Activated T-helper 17 cell treated with anti-CD3 and anti-CD28 coated beads, Interleukin-2, amount 50 U/mL, for 72 hours (primary cell): ENCODE measurements at regions not wholly inside any gene's neighbourhood (a gene's known extent, or its start where the extent isn't known, plus 50 kb on each side); places are given as distances from the start of the nearest gene placed in this dataset.
"Not testable (repeated sequence)": the region's sequence is repeated elsewhere in the genome, so short reads cannot be mapped to it uniquely, and the experiment has no call there.

Experiments used
- ATAC-seq: fragments of 150-1000 bp; cut with Tn5 transposase; replicated peaks from 2 replicates; pipeline ENCODE4 v1.10.0; 2021; ENCODE audit warnings: mild to moderate bottlenecking, moderate library complexity
- H3K27ac Mint-ChIP-seq: one replicate; pipeline ENCODE4 v1.8.0; 2022; ENCODE audit warnings: mixed read lengths
- H3K27me3 Mint-ChIP-seq: one replicate; pipeline ENCODE4 v1.8.0; 2022; ENCODE audit warnings: mixed read lengths
- H3K36me3 Mint-ChIP-seq: one replicate; pipeline ENCODE4 v1.8.0; 2022; ENCODE audit warnings: low read depth, mild to moderate bottlenecking, mixed read lengths
- H3K4me1 Mint-ChIP-seq: one replicate; pipeline ENCODE4 v1.8.0; 2022; ENCODE audit warnings: mixed read lengths
- H3K4me3 Mint-ChIP-seq: one replicate; pipeline ENCODE4 v1.8.0; 2022; ENCODE audit warnings: mild to moderate bottlenecking, mixed read lengths
- H3K9me3 Mint-ChIP-seq: one replicate; pipeline ENCODE4 v1.8.0; 2022; ENCODE audit warnings: mixed read lengths

DNA sequence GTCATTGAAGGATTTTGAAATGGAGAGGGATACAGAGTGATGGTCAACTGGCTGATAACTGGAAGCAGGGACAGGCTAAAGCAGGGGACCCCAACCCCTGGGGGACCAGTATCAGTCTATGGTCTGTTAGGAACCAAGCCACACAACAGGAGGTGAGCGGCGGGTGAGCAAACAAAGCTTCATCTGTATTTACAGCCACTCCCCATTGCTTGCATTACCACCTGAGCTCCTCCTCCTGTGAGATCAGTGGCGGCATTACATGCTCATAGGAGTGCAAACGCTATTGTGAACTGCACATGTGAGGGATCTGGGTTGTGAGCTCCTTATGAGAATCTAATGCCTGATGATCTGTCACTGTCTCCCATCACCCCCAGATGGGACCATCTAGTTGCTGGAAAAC, 407.9 kb downstream of the BUD13 start:
- not testable (repeated sequence) for H3K4me1 Mint-ChIP-seq, H3K36me3 Mint-ChIP-seq, H3K27ac Mint-ChIP-seq

GRCh38 chr11:116364348-116364747, 408.4 kb downstream of the BUD13 start:
- H3K4me1 Mint-ChIP-seq, result no peaks in the 10 kb centered on the region
- H3K4me3 Mint-ChIP-seq, result no peak overlapping the region
- H3K9me3 Mint-ChIP-seq, result peaks cover 3% of the 10 kb centered on the region

More for the DNA sequence above, 407.9 kb downstream of the BUD13 start:
- not testable (repeated sequence) for H3K4me3 Mint-ChIP-seq, ATAC-seq, H3K9me3 Mint-ChIP-seq
- peaks cover 10% of the 10 kb centered on the region for H3K27me3 Mint-ChIP-seq

DNA sequence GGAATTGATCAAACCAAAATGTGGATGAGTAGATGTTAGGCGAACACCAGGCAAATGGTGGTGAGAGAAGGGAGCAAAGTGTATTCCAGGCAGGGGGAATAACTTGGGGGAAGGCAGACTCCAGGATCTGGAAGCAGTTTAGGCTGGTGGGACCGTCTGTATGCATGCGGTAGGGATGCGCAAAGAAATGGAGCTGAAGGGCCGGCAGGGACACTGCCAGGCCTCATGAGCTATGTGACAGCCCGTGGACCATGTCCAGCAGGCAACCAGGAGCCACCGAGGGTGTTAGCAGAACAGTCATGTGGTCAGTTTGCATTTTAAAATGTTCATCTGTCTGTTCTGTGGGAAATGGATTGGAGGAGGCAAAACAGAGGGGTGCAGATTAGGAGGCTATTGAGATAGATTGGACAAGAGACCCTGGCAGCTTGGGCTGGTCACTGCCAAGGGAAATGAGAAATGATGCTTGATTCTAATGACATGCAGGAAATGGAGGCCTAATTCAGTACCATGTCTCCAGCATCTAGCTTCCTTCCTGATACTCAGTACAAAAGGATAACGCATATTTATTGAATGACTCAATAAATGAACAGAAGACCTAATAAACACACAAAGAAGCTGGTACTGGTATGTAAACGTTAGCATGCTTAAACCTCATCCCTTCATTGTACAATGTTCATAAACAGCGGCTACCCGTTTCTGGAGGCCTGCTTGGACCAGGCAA, 412.4 kb downstream of the BUD13 start:
- Mint-ChIP-seq H3K36me3 (no peaks in the 10 kb centered on the region), H3K4me1 (no peaks in the 10 kb centered on the region), H3K4me3 (no peak overlapping the region), H3K9me3 (no peaks in the 10 kb centered on the region), H3K27ac (no peak overlapping the region), H3K27me3 (peaks cover 10% of the 10 kb centered on the region)
- ATAC-seq, result no peak

More at GRCh38 chr11:116364348-116364747, 408.4 kb downstream of the BUD13 start:
- H3K27me3 Mint-ChIP-seq, result peaks cover 11% of the 10 kb centered on the region
- H3K36me3 Mint-ChIP-seq, result no peaks in the 10 kb centered on the region
- no peak overlapping the region for H3K27ac Mint-ChIP-seq
- no peak for ATAC-seq

GRCh38 chr11:116357784-116358544, 414.8 kb downstream of the BUD13 start:
- Mint-ChIP-seq H3K27me3 (peaks cover 15% of the 10 kb centered on the region), H3K4me3 (no peak overlapping the region), H3K36me3 (no peaks in the 10 kb centered on the region), H3K27ac (no peak overlapping the region), H3K9me3 (no peaks in the 10 kb centered on the region), H3K4me1 (no peaks in the 10 kb centered on the region)
- no peak for ATAC-seq

- Mint-ChIP-seq H3K9me3 (no peaks in the 10 kb centered on the region), H3K4me1 (no peaks in the 10 kb centered on the region), H3K36me3 (no peaks in the 10 kb centered on the region), H3K27me3 (peaks cover 15% of the 10 kb centered on the region), H3K27ac (no peak overlapping the region), H3K4me3 (no peak overlapping the region)
- ATAC-seq, result no peak
Observed at GRCh38 chr11:116356451-116356850, 416.3 kb downstream of the BUD13 start.

- H3K4me1 Mint-ChIP-seq, result no peaks in the 10 kb centered on the region
- H3K9me3 Mint-ChIP-seq, result no peaks in the 10 kb centered on the region
Observed at GRCh38 chr11:116355104-116355503, 417.7 kb downstream of the BUD13 start.

GRCh38 chr11:116353589-116353988, 419.2 kb downstream of the BUD13 start:
- Mint-ChIP-seq H3K27me3 (peaks cover 8% of the 10 kb centered on the region), H3K4me1 (no peaks in the 10 kb centered on the region), H3K27ac (no peak overlapping the region), H3K9me3 (peaks cover under 1% of the 10 kb centered on the region), H3K36me3 (no peaks in the 10 kb centered on the region), H3K4me3 (no peak overlapping the region)
- no peak for ATAC-seq

More at GRCh38 chr11:116355104-116355503, 417.7 kb downstream of the BUD13 start:
- ATAC-seq, result no peak
- peaks cover 11% of the 10 kb centered on the region for H3K27me3 Mint-ChIP-seq
- no peaks in the 10 kb centered on the region for H3K36me3 Mint-ChIP-seq
- H3K27ac Mint-ChIP-seq, result no peak overlapping the region
- no peak overlapping the region for H3K4me3 Mint-ChIP-seq

- Mint-ChIP-seq H3K36me3 (no peaks in the 10 kb centered on the region), H3K4me1 (no peaks in the 10 kb centered on the region), H3K27ac (no peak overlapping the region), H3K27me3 (peaks cover 8% of the 10 kb centered on the region), H3K4me3 (no peak overlapping the region), H3K9me3 (peaks cover 4% of the 10 kb centered on the region)
- ATAC-seq, result no peak
Observed at GRCh38 chr11:116352881-116353280, 419.9 kb downstream of the BUD13 start.

DNA sequence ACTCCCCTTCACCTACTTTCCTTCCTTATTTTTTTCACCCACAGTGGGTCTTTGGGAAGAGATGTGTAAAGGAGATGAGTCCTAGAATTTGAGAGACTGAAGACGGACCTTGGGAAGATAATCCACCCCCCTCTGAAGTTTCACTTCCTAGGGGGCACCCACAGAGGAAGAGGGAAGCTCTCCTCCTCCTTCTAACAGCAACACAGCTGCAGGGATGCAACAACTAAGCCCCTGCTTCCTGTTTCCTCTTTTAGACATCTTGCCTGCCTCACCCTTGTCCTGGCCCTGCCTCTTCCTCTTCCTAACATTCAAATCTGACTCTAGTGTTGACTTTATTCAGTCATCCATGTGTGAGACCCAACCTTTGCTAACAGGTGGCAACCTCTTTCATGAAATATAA, 424.6 kb downstream of the BUD13 start:
- Mint-ChIP-seq H3K9me3 (peaks cover 4% of the 10 kb centered on the region), H3K27ac (no peak overlapping the region), H3K4me3 (no peak overlapping the region), H3K4me1 (no peaks in the 10 kb centered on the region), H3K36me3 (no peaks in the 10 kb centered on the region), H3K27me3 (no peaks in the 10 kb centered on the region)
- no peak for ATAC-seq

- Mint-ChIP-seq H3K27ac (no peak overlapping the region), H3K36me3 (no peaks in the 10 kb centered on the region), H3K4me3 (no peak overlapping the region), H3K9me3 (peaks cover 14% of the 10 kb centered on the region), H3K27me3 (no peaks in the 10 kb centered on the region), H3K4me1 (no peaks in the 10 kb centered on the region)
- no peak for ATAC-seq
Observed at GRCh38 chr11:116345575-116345974, 427.2 kb downstream of the BUD13 start.

GRCh38 chr11:116344601-116345000, 428.2 kb downstream of the BUD13 start:
- H3K9me3 Mint-ChIP-seq, result peaks cover 14% of the 10 kb centered on the region
- H3K4me1 Mint-ChIP-seq, result no peaks in the 10 kb centered on the region
- no peaks in the 10 kb centered on the region for H3K36me3 Mint-ChIP-seq
- H3K27me3 Mint-ChIP-seq, result no peaks in the 10 kb centered on the region
- no peak overlapping the region for H3K4me3 Mint-ChIP-seq
- H3K27ac Mint-ChIP-seq, result no peak overlapping the region
- no peak for ATAC-seq

DNA sequence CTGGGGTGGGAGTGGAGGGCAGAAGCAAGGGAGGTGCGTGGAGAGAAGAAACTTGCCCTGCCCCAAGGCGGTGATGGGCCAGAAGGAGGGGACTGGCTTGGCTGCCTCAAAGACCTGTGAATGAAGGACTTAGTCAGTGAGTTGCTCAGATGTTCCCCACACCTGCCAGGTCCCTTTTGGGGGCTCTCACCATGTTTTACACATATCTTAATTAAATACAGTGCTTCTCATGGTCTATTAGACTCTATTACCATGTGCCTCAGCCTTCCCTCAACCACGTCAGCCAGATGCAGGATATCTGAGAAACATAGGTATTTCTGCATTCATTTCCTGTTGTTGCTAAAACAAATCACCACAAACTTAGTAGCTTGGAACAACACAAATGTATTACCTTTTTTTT, 429.5 kb downstream of the BUD13 start:
- no peak for ATAC-seq
- H3K27me3 Mint-ChIP-seq, result no peaks in the 10 kb centered on the region
- H3K36me3 Mint-ChIP-seq, result no peaks in the 10 kb centered on the region
- no peak overlapping the region for H3K4me3 Mint-ChIP-seq
- H3K4me1 Mint-ChIP-seq, result no peaks in the 10 kb centered on the region
- H3K9me3 Mint-ChIP-seq, result peaks cover 11% of the 10 kb centered on the region
- no peak overlapping the region for H3K27ac Mint-ChIP-seq

DNA sequence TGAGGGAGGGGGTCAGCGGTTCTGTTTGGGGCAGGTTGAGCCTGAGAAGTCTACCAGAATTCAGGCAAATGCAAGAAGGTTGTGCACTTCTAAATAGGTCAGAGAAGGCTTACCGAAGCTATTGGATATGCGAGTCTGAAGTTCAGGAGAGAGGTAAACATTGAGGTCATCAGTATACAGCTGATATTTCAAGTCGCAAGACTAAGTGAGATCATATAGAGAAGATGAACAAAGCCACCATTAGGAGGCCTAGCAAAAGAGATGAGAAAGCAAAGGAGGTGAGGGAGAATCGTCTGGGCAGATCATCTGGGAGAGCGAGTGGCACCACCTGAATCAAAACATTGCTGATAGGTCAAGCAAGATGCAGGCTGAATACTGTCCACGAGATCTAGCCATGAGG, 430.6 kb downstream of the BUD13 start:
- no peak overlapping the region for H3K4me3 Mint-ChIP-seq
- no peak for ATAC-seq
- no peaks in the 10 kb centered on the region for H3K4me1 Mint-ChIP-seq
- peaks cover 14% of the 10 kb centered on the region for H3K9me3 Mint-ChIP-seq
- no peak overlapping the region for H3K27ac Mint-ChIP-seq
- H3K27me3 Mint-ChIP-seq, result no peaks in the 10 kb centered on the region
- no peaks in the 10 kb centered on the region for H3K36me3 Mint-ChIP-seq

DNA sequence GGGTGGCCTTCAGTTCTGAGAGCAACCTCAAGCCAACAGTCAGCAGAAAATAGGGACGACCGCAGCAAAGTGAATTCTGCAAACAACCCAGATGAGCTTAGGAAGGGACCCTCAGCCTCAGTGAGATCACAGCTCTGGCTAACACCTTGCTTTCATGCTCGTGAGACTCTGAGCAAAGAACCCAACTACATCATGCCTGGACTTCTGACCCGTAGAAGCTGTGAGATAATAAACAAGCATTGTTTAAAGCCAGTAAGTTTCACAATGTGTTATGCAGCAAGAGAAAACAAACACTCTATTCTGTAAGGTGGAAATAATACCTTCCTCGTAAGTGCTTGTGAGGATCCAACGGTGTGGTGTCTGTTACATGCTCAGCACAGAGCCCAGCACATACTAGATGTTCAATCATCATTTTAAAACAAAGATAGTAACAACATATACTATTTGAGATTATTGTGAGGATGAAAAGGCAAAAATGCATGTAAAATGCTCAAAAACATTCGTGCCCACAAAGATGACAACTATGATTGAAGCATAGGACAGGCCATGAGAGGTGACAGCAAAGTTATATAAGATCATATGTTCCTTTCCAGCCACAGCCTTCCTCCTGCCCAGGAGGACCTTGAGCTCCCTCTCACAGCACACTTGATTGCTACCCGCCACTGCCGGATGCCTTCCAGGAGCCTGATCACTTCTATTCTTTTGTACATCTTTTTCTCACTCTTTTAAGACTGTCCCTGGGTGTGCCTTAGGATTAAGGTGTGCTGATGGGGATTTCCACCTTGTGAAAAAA, 433.3 kb downstream of the BUD13 start:
- Mint-ChIP-seq H3K27ac (no peak overlapping the region), H3K27me3 (peaks cover 5% of the 10 kb centered on the region), H3K36me3 (no peaks in the 10 kb centered on the region), H3K4me1 (no peaks in the 10 kb centered on the region), H3K4me3 (no peak overlapping the region), H3K9me3 (peaks cover 19% of the 10 kb centered on the region)
- no peak for ATAC-seq
